ENCODE measurements at regions not wholly inside any gene's neighbourhood (a gene's known extent, or its start where the extent isn't known, plus 50 kb on each side); places are given as distances from the start of the nearest gene placed in this dataset.

GRCh38 chr13:66106246-66106645, 1123.9 kb downstream of the PCDH9 start:
- ATAC-seq (peak; percentile 18; the same call in 2 of the 3 replicates), DNase-seq (ENCODE audit: low read depth, low spot score) (no peak), FAIRE-seq (no peak)
- H3K4me3 ChIP-seq: no peak overlapping the region
- ChIA-PET RAD21 (ENCODE audit: unreplicated experiment) (no interaction called here), POLR2A (no interaction called here), SMC1A (ENCODE audit: uncharacterized antibody, unreplicated experiment) (interaction anchor here (1.0 to 1.5 kb wide), 2 partner anchors 10 to 53 kb away, joined by 3 to 4 read pairs; no protein-coding TSS in a partner anchor), CTCF (no interaction called here)
- no peaks in the 10 kb centered on the region for H3K4me1 ChIP-seq (ENCODE audit: control insufficient read depth, insufficient read depth, low read length)
- no peak overlapping the region for H2AFZ ChIP-seq (ENCODE audit: control insufficient read depth, low read depth, low read length)
- H3K36me3 ChIP-seq (ENCODE audit: control insufficient read depth in 2 of 2, insufficient read depth in 2 of 2, low read length in 1 of 2): no peaks in the 10 kb centered on the region
- no peaks in the 10 kb centered on the region for H4K20me1 ChIP-seq (ENCODE audit: control insufficient read depth, insufficient read depth)
- no peak overlapping the region for H3K27ac ChIP-seq (ENCODE audit: control insufficient read depth, insufficient read depth)
- H3K4me2 ChIP-seq (ENCODE audit: control insufficient read depth, insufficient read depth): no peak overlapping the region
- no peak overlapping the region for H3K9ac ChIP-seq (ENCODE audit: control insufficient read depth, insufficient read depth, low read length)
- TF ChIP-seq SMC3 (IDR thresholded peaks at IDR 0.05; ENCODE audit: borderline replicate concordance, low read length) (no peak), STAT3 (IDR thresholded peaks at IDR 0.05; ENCODE audit: low read depth, low read length) (no peak), ZNF384 (IDR thresholded peaks at IDR 0.05; ENCODE audit: borderline replicate concordance, low read depth, low read length) (no peak), MTA2 (IDR thresholded peaks at IDR 0.05; ENCODE audit: low read depth) (no peak), MEF2B (IDR thresholded peaks at IDR 0.05; ENCODE audit: partially characterized antibody, poor library complexity, severe bottlenecking) (no peak), NRF1 (conservative IDR thresholded peaks at IDR 0.05; ENCODE audit: low read depth, low read length) (no peak), EP300 (IDR thresholded peaks at IDR 0.05; ENCODE audit: borderline replicate concordance in 1 of 2, control insufficient read depth in 1 of 2, low read depth in 2 of 2, low read length in 2 of 2) (no peak), ZNF592 (IDR thresholded peaks at IDR 0.05) (no peak), CBX3 (IDR thresholded peaks at IDR 0.05; ENCODE audit: borderline replicate concordance, low read depth) (no peak), NFXL1 (IDR thresholded peaks at IDR 0.05; ENCODE audit: borderline replicate concordance) (no peak), CREM (IDR thresholded peaks at IDR 0.05; ENCODE audit: low read depth) (no peak)
- BruUV-seq (replicated peaks): no TSS peak
- 0% methylated on average over 2 of the region's 2 CpGs for WGBS (ENCODE audit: insufficient coverage, insufficient replicate concordance, low lambda C conversion rate, missing lambda C conversion rate)
- H3K27me3 ChIP-seq (replicated peaks in 1 of 2; ENCODE audit: control insufficient read depth in 2 of 2, insufficient read depth in 2 of 2, low read length in 1 of 2): no peaks in the 10 kb centered on the region
- H3K9me3 ChIP-seq (replicated peaks; ENCODE audit: control insufficient read depth, insufficient read depth, low read length): no peaks in the 10 kb centered on the region
- intact Hi-C loops (cut with micrococcal nuclease; ENCODE audit: unreplicated experiment): no loop called here
- in situ Hi-C loops (cut with MboI): no loop called here
- no peaks in the 10 kb centered on the region for H3K79me2 ChIP-seq (ENCODE audit: control insufficient read depth, insufficient read depth, low read length)
